SK-N-SH (cell line): ENCODE measurements at regions not wholly inside any gene's neighbourhood (a gene's known extent, or its start where the extent isn't known, plus 50 kb on each side); places are given as distances from the start of the nearest gene placed in this dataset.

Experiments used
- CTCF ChIA-PET: fragments of 300-600, 350-600 bp; formaldehyde crosslinking; extraction: SDS; loops from one replicate; lab custom pipeline; 2021; lab: Yijun Ruan, JAX
- POLR2A ChIA-PET: fragments of 350-600 bp; sonication (Branson Sonifier 250); formaldehyde crosslinking; extraction: SDS; loops from one replicate; lab custom pipeline; 2020; ENCODE audit warnings: antibody characterized with exemption, inconsistent platforms; lab: Yijun Ruan, JAX
- DNase-seq: peaks from one replicate; pipeline ENCODE4 v3.0.0; 2012
- H2AFZ ChIP-seq: fragments of 200-600 bp; sonication (generic); 2 replicates; pipeline ENCODE4 v1.8.1; 2016; ENCODE audit warnings: antibody characterized with exemption, mild to moderate bottlenecking, low read depth
- H3F3A ChIP-seq: fragments of 200-600 bp; sonication (generic); replicated peaks from 2 replicates; pipeline ENCODE3; 2016; ENCODE audit warnings: antibody characterized with exemption, mild to moderate bottlenecking; ENCODE audit not compliant: insufficient read depth
- H3K27ac ChIP-seq, 2 experiments: fragments of 200-500 bp in 1 of 2; fragments of 200-600 bp in 1 of 2; sonication (Bioruptor generic) in 1 of 2; sonication (generic), shearing (Covaris generic) in 1 of 2; 2 replicates each; pipeline versions ENCODE4 v1.5.1 to v1.6.1; 2014 to 2016; ENCODE audit warnings: low read depth in 2 of 2, inconsistent platforms in 1 of 2, low read length in 1 of 2, mild to moderate bottlenecking in 1 of 2, mixed read lengths in 1 of 2
- H3K27me3 ChIP-seq: fragments of 200-600 bp; sonication (generic), shearing (Covaris generic); 2 replicates; pipeline ENCODE4 v1.6.1; 2016; ENCODE audit warnings: mixed run types; ENCODE audit not compliant: insufficient read depth
- H3K36me3 ChIP-seq, 2 experiments: fragments of 200-500 bp in 1 of 2; fragments of 200-600 bp in 1 of 2; sonication (Bioruptor generic) in 1 of 2; sonication (generic) in 1 of 2; replicated peaks in 1 of 2; 2 replicates each; pipeline versions ENCODE3 to v1.5.1; 2014 to 2016; ENCODE audit warnings: low read length in 1 of 2, mild to moderate bottlenecking in 1 of 2; ENCODE audit not compliant: insufficient read depth in 2 of 2, control insufficient read depth in 1 of 2
- H3K4me1 ChIP-seq, 2 experiments: fragments of 200-500 bp in 1 of 2; fragments of 200-600 bp in 1 of 2; sonication (Bioruptor generic) in 1 of 2; sonication (generic), shearing (Covaris generic) in 1 of 2; 2 replicates each; pipeline versions ENCODE4 v1.5.1 to v1.6.1; 2014 to 2016; ENCODE audit warnings: low read depth in 1 of 2, low read length in 1 of 2, mixed run types in 1 of 2; ENCODE audit not compliant: insufficient read depth in 2 of 2, control insufficient read depth in 1 of 2
- H3K4me2 ChIP-seq: fragments of 200-600 bp; sonication (generic), shearing (Covaris generic); 2 replicates; pipeline ENCODE4 v1.6.1; 2017; ENCODE audit warnings: mixed run types
- H3K4me3 ChIP-seq, 2 experiments: fragments of 200-500 bp in 1 of 2; fragments of 200-600 bp in 1 of 2; sonication (Bioruptor generic) in 1 of 2; sonication (generic), shearing (Covaris generic) in 1 of 2; 2 replicates each; pipeline versions ENCODE4 v1.5.1 to v1.8.1; 2014 to 2016; ENCODE audit warnings: low read depth in 2 of 2, inconsistent platforms in 1 of 2, low read length in 1 of 2, mild to moderate bottlenecking in 1 of 2, mixed read lengths in 1 of 2, moderate library complexity in 1 of 2
- H3K79me2 ChIP-seq: fragments of 200-600 bp; sonication (generic); 2 replicates; pipeline ENCODE4 v1.8.1; 2017; ENCODE audit warnings: mild to moderate bottlenecking; ENCODE audit not compliant: insufficient read depth
- H3K9ac ChIP-seq: fragments of 200-600 bp; sonication (generic); 2 replicates; pipeline ENCODE4 v1.6.1; 2017; ENCODE audit warnings: mixed run types
- H3K9me2 ChIP-seq: fragments of 200-600 bp; sonication (generic); 2 replicates; pipeline ENCODE4 v1.6.1; 2017; ENCODE audit warnings: mixed run types
- H3K9me3 ChIP-seq: fragments of 200-600 bp; sonication (generic); 2 replicates; pipeline ENCODE4 v1.6.1; 2017; ENCODE audit warnings: mixed run types, mild to moderate bottlenecking, moderate library complexity
- H4K20me1 ChIP-seq: fragments of 200-600 bp; sonication (generic); 2 replicates; pipeline ENCODE4 v1.6.1; 2017; ENCODE audit warnings: mild to moderate bottlenecking, mixed run types; ENCODE audit not compliant: insufficient read depth
- CTCF ChIP-seq: fragments of 200-600 bp; sonication (generic); IDR thresholded peaks from 2 replicates; pipeline ENCODE4 v1.6.1; 2017; ENCODE audit warnings: antibody characterized with exemption, mild to moderate bottlenecking, moderate library complexity
- EZH2phosphoT487 ChIP-seq: fragments of 200-600 bp; sonication (generic); IDR thresholded peaks from 2 replicates; pipeline ENCODE4 v1.6.1; 2017; ENCODE audit warnings: low read depth, mixed run types, mild to moderate bottlenecking, antibody characterized with exemption, moderate library complexity, borderline replicate concordance
- FOXM1 ChIP-seq: IDR thresholded peaks from 2 replicates; pipeline ENCODE4 v1.4.0; 2012; ENCODE audit warnings: low read depth, mild to moderate bottlenecking
- GABPA ChIP-seq: IDR thresholded peaks from 2 replicates; pipeline ENCODE4 v1.4.0; 2012; ENCODE audit warnings: low read depth, mild to moderate bottlenecking
- IRF3 ChIP-seq: fragments of 150-350 bp; IDR thresholded peaks from 2 replicates; pipeline ENCODE4 v1.6.1; 2016; ENCODE audit warnings: mild to moderate bottlenecking, low read depth, low read length
- JUND ChIP-seq: IDR thresholded peaks from 2 replicates; pipeline ENCODE4 v1.4.0; 2012
- MEF2A ChIP-seq: IDR thresholded peaks from 2 replicates; pipeline ENCODE4 v1.4.0; 2012; ENCODE audit warnings: low read depth, borderline replicate concordance
- MXI1 ChIP-seq: IDR thresholded peaks from 2 replicates; pipeline ENCODE4 v1.6.1; 2012; ENCODE audit warnings: mild to moderate bottlenecking, low read depth, low read length, improper control_type of control experiment
- NFIC ChIP-seq: IDR thresholded peaks from 2 replicates; pipeline ENCODE4 v1.4.0; 2012; ENCODE audit warnings: borderline replicate concordance
- NRF1 ChIP-seq: IDR thresholded peaks from 2 replicates; pipeline ENCODE4 v1.6.1; 2012; ENCODE audit warnings: low read depth, mild to moderate bottlenecking, low read length
- PBX3 ChIP-seq: IDR thresholded peaks from 2 replicates; pipeline ENCODE4; 2012
- RCOR1 ChIP-seq: fragments of 150-350 bp; IDR thresholded peaks from 2 replicates; pipeline ENCODE4 v1.6.1; 2017; ENCODE audit warnings: antibody characterized with exemption, low read length
- RXRA ChIP-seq: IDR thresholded peaks from 2 replicates; pipeline ENCODE4 v1.4.0; 2012; ENCODE audit warnings: low read depth, mild to moderate bottlenecking, borderline replicate concordance
- SIN3A ChIP-seq: IDR thresholded peaks from 2 replicates; pipeline ENCODE4 v1.6.1; 2012; ENCODE audit warnings: low read depth, mild to moderate bottlenecking, low read length, moderate library complexity, borderline replicate concordance
- TAF1 ChIP-seq: IDR thresholded peaks from 2 replicates; pipeline ENCODE4 v1.6.1; 2012; ENCODE audit warnings: low read depth, mild to moderate bottlenecking, low read length, moderate library complexity, borderline replicate concordance
- TCF12 ChIP-seq: IDR thresholded peaks from 2 replicates; pipeline ENCODE4 v1.4.0; 2012
- TEAD4 ChIP-seq: IDR thresholded peaks from 2 replicates; pipeline ENCODE4 v1.4.0; 2012; ENCODE audit warnings: mild to moderate bottlenecking, borderline replicate concordance; ENCODE audit not compliant: insufficient read depth
- USF1 ChIP-seq: IDR thresholded peaks from 2 replicates; pipeline ENCODE4 v1.4.0; 2012; ENCODE audit warnings: low read depth, borderline replicate concordance
- USF2 ChIP-seq: fragments of 150-350 bp; IDR thresholded peaks from 2 replicates; pipeline ENCODE4 v1.6.1; 2017; ENCODE audit warnings: antibody characterized with exemption, low read length, low read depth, borderline replicate concordance
- WGBS: methylation state at CpG from one replicate; pipeline ENCODE4 v1.1.6; 2017; ENCODE audit warnings: low lambda C conversion rate; 5-methylcytosine and 5-hydroxymethylcytosine counted together

- no peaks in the 10 kb centered on the region for H3K36me3 ChIP-seq
- H3K27me3 ChIP-seq: no peaks in the 10 kb centered on the region
- ChIA-PET POLR2A (no interaction called here), CTCF (no interaction called here)
- H3K27ac ChIP-seq: no peak overlapping the region
- no peaks in the 10 kb centered on the region; a peak in 2 of 4 replicates for H3K4me1 ChIP-seq
- no peak overlapping the region for H3K4me3 ChIP-seq
- no peak for DNase-seq
- no peak overlapping the region for H3K9ac ChIP-seq
- no peak overlapping the region for H3K4me2 ChIP-seq
- H3K9me2 ChIP-seq: no peaks in the 10 kb centered on the region
- no peaks in the 10 kb centered on the region for H4K20me1 ChIP-seq
- H3K9me3 ChIP-seq: no peaks in the 10 kb centered on the region
- TF ChIP-seq FOXM1 (no peak), RCOR1 (no peak), PBX3 (no peak), CTCF (no peak), SIN3A (no peak)
- H2AFZ ChIP-seq: no peak overlapping the region
- H3F3A ChIP-seq: no peaks in the 10 kb centered on the region
- H3K79me2 ChIP-seq: no peaks in the 10 kb centered on the region
These were observed 857.4 kb downstream of the MAT2B start for GRCh38 chr5:164362835-164363234.

- H4K20me1 ChIP-seq: no peaks in the 10 kb centered on the region
- no peak overlapping the region for H3K4me3 ChIP-seq
- no peak overlapping the region for H2AFZ ChIP-seq
- ChIA-PET POLR2A (no interaction called here), CTCF (interaction anchor here (1.0 kb wide), 1 partner anchor 48 kb away, joined by 3 read pairs; no protein-coding TSS in a partner anchor)
- H3K27me3 ChIP-seq: no peaks in the 10 kb centered on the region
- no peaks in the 10 kb centered on the region for H3F3A ChIP-seq
- no peaks in the 10 kb centered on the region for H3K9me3 ChIP-seq
- no peaks in the 10 kb centered on the region; a peak in 2 of 4 replicates for H3K4me1 ChIP-seq
- H3K36me3 ChIP-seq: no peaks in the 10 kb centered on the region
- no peak overlapping the region for H3K9ac ChIP-seq
- no peaks in the 10 kb centered on the region for H3K9me2 ChIP-seq
- H3K79me2 ChIP-seq: no peaks in the 10 kb centered on the region
- no peak overlapping the region for H3K27ac ChIP-seq
- no peak overlapping the region for H3K4me2 ChIP-seq
- no peak for DNase-seq
- WGBS: 81% methylated on average over 7 of the region's 7 CpGs
- TF ChIP-seq TAF1 (no peak), CTCF (no peak), EZH2phosphoT487 (no peak), MXI1 (no peak), NFIC (no peak), NRF1 (no peak), IRF3 (no peak), TEAD4 (no peak), TCF12 (no peak), JUND (no peak), RXRA (no peak), USF1 (no peak), MEF2A (no peak), GABPA (no peak), USF2 (no peak)
These were observed 859.1 kb downstream of the MAT2B start for GRCh38 chr5:164364237-164365208.
